Esophagus muscularis mucosa (tissue), 3 donors: ENCODE measurements at regions not wholly inside any gene's neighbourhood (a gene's known extent, or its start where the extent isn't known, plus 50 kb on each side); places are given as distances from the start of the nearest gene placed in this dataset.

Experiments used
- CTCF ChIP-seq, 3 experiments: fragments of 200-600 bp in 2 of 3; fragments of 450-650 bp in 1 of 3; sonication (generic) in 2 of 3; IDR thresholded peaks; one replicate each; pipeline ENCODE4 v1.5.1; 2017 to 2019; ENCODE audit warnings: antibody characterized with exemption in 3 of 3, mild to moderate bottlenecking in 2 of 3, moderate library complexity in 1 of 3
- POLR2A ChIP-seq: fragments of 450-650 bp; IDR thresholded peaks from one replicate; pipeline ENCODE4 v1.6.1; 2017; ENCODE audit warnings: antibody characterized with exemption, moderate library complexity, mild to moderate bottlenecking, low read depth

GRCh38 chr2:817336-818015 is 133.2 kb upstream of the SNTG2 start:
- TF ChIP-seq CTCF (IDR thresholded peaks at IDR 0.05) (no peak), POLR2A (no peak)
